B cell (primary cell): ENCODE measurements at regions not wholly inside any gene's neighbourhood (a gene's known extent, or its start where the extent isn't known, plus 50 kb on each side); places are given as distances from the start of the nearest gene placed in this dataset.
"Not testable (repeated sequence)": the region's sequence is repeated elsewhere in the genome, so short reads cannot be mapped to it uniquely, and the experiment has no call there.

ENCODE experiments used
- ATAC-seq: fragments of 200-7000 bp; cut with Tn5 transposase; one replicate; pipeline ENCODE4 v1.10.0; 2021; ENCODE audit warnings: low read depth, mild to moderate bottlenecking, moderate number of reproducible peaks, moderate library complexity
- CTCF ChIA-PET: fragments of 350-600 bp; sonication (Branson Sonifier 250); formaldehyde crosslinking; loops from one replicate; lab custom pipeline; 2021; ENCODE audit warnings: antibody characterized with exemption, inconsistent platforms; lab: Charles Lee
- POLR2A ChIA-PET: fragments of 350-600 bp; sonication (Branson Sonifier 250); formaldehyde crosslinking; loops from one replicate; lab custom pipeline; 2021; ENCODE audit warnings: antibody characterized with exemption; lab: Charles Lee
- DNase-seq: peaks from one replicate; pipeline ENCODE4 v3.0.0; 2013
- H2AFZ ChIP-seq: 2 replicates; pipeline ENCODE4 v1.6.1; 2012; ENCODE audit warnings: mild to moderate bottlenecking, low read depth, low read length; ENCODE audit not compliant: insufficient read depth, poor library complexity, severe bottlenecking
- H3K27ac ChIP-seq, 2 donors: 1 replicate in 1 of 2; 2 replicates in 1 of 2; pipeline ENCODE4 v1.5.1; 2012 to 2013; ENCODE audit warnings: low read length in 2 of 2, mild to moderate bottlenecking in 2 of 2, moderate library complexity in 1 of 2
- H3K27me3 ChIP-seq, 4 experiments: fragments of 200-600 bp in 1 of 4; sonication (generic) in 1 of 4; replicated peaks in 1 of 4; 1 replicate in 2 of 4; 2 replicates in 2 of 4; pipeline versions ENCODE4 v1.6.1 to v1.7.0; 2013 to 2016; ENCODE audit warnings: low read length in 3 of 4, mild to moderate bottlenecking in 2 of 4, mixed read lengths in 1 of 4, moderate library complexity in 1 of 4; ENCODE audit not compliant: insufficient read depth in 4 of 4, control insufficient read depth in 3 of 4; ENCODE audit errors: control extremely low read depth in 1 of 4
- H3K36me3 ChIP-seq, 2 experiments: replicated peaks in 1 of 2; 1 replicate in 1 of 2; 2 replicates in 1 of 2; pipeline versions ENCODE4 v1.6.1 to v1.7.1; 2013; ENCODE audit warnings: low read length in 1 of 2; ENCODE audit not compliant: insufficient read depth in 2 of 2, control insufficient read depth in 1 of 2; ENCODE audit errors: control extremely low read depth in 1 of 2, extremely low read depth in 1 of 2
- H3K4me1 ChIP-seq, 2 donors: fragments of 200-600 bp in 1 of 2; sonication (generic) in 1 of 2; 1 replicate in 1 of 2; 2 replicates in 1 of 2; pipeline versions ENCODE4 v1.5.1 to v1.6.1; 2013 to 2017; ENCODE audit warnings: low read length in 2 of 2; ENCODE audit not compliant: control insufficient read depth in 2 of 2, insufficient read depth in 2 of 2
- H3K4me2 ChIP-seq: replicated peaks from 2 replicates; pipeline ENCODE3; 2012; ENCODE audit warnings: mild to moderate bottlenecking, low read depth, low read length; ENCODE audit not compliant: poor library complexity, severe bottlenecking
- H3K4me3 ChIP-seq, 5 experiments: fragments of 200-600 bp in 1 of 5; sonication (generic) in 1 of 5; 1 replicate in 3 of 5; 2 replicates in 2 of 5; pipeline versions ENCODE4 v1.5.1 to v1.7.0; 2011 to 2016; ENCODE audit warnings: low read length in 4 of 5, mild to moderate bottlenecking in 4 of 5, low read depth in 2 of 5, control low read depth in 1 of 5, moderate library complexity in 1 of 5; ENCODE audit not compliant: insufficient read depth in 1 of 5; ENCODE audit errors: control extremely low read depth in 1 of 5, extremely low read depth in 1 of 5
- H3K79me2 ChIP-seq: fragments of 200-600 bp; sonication (generic); one replicate; pipeline ENCODE4 v1.6.0; 2016; ENCODE audit warnings: low read length; ENCODE audit not compliant: control insufficient read depth, insufficient read depth
- H3K9ac ChIP-seq: fragments of 200-600 bp; sonication (generic); 2 replicates; pipeline ENCODE4 v1.6.1; 2017; ENCODE audit warnings: mild to moderate bottlenecking, low read length, moderate library complexity
- H3K9me3 ChIP-seq, 3 donors: one replicate each; pipeline versions ENCODE4 v1.6.1 to v1.7.1; 2013; ENCODE audit warnings: low read length in 2 of 3; ENCODE audit not compliant: control insufficient read depth in 2 of 3, insufficient read depth in 1 of 3; ENCODE audit errors: control extremely low read depth in 1 of 3
- H4K20me1 ChIP-seq: 2 replicates; pipeline ENCODE4 v1.6.0; 2012; ENCODE audit warnings: mild to moderate bottlenecking, low read length; ENCODE audit not compliant: insufficient read depth, control insufficient read depth, poor library complexity, severe bottlenecking
- H3K27ac Mint-ChIP-seq: one replicate; pipeline ENCODE4 v1.8.0; 2021; ENCODE audit warnings: mixed read lengths
- H3K27me3 Mint-ChIP-seq: one replicate; pipeline ENCODE4 v1.8.0; 2021; ENCODE audit warnings: mixed read lengths
- H3K4me1 Mint-ChIP-seq: one replicate; pipeline ENCODE4 v1.8.0; 2021; ENCODE audit warnings: mixed read lengths
- H3K4me3 Mint-ChIP-seq: one replicate; pipeline ENCODE4 v1.8.0; 2021; ENCODE audit warnings: mixed read lengths
- H3K9me3 Mint-ChIP-seq: one replicate; pipeline ENCODE4 v1.8.0; 2022; ENCODE audit warnings: mixed read lengths; ENCODE audit not compliant: insufficient read depth
- CTCF ChIP-seq: fragments of 200-600 bp; IDR thresholded peaks from one replicate; pipeline ENCODE4 v1.8.0; 2022; ENCODE audit warnings: antibody characterized with exemption, mild to moderate bottlenecking
- EZH2 ChIP-seq: IDR thresholded peaks from 2 replicates; pipeline ENCODE4 v1.6.1; 2012; ENCODE audit warnings: borderline replicate concordance, low read depth, mild to moderate bottlenecking, moderate library complexity, low read length; ENCODE audit not compliant: insufficient read depth, poor library complexity, severe bottlenecking
- WGBS: methylation state at CpG from one replicate; pipeline ENCODE4 v1.1.5; 2013; ENCODE audit warnings: missing lambda C conversion rate; ENCODE audit not compliant: insufficient coverage; 5-methylcytosine and 5-hydroxymethylcytosine counted together
- intact Hi-C: fragments of 100-400 bp; cut with micrococcal nuclease; formaldehyde crosslinking; loops from one replicate; pipeline ENCODE4 v1.10.0; 2022

- H3K27me3 ChIP-seq, H3K27ac ChIP-seq, CTCF ChIA-PET, ATAC-seq, intact Hi-C loops, H3K9me3 ChIP-seq, H3K79me2 ChIP-seq, H2AFZ ChIP-seq, H3K4me2 ChIP-seq, DNase-seq, H3K27ac Mint-ChIP-seq, H3K36me3 ChIP-seq, H3K9ac ChIP-seq, H3K4me3 Mint-ChIP-seq, H3K4me1 ChIP-seq, H3K4me1 Mint-ChIP-seq, H3K4me3 ChIP-seq, H4K20me1 ChIP-seq, POLR2A ChIA-PET, H3K9me3 Mint-ChIP-seq: not testable (repeated sequence)
- WGBS, result no CpG with 5 or more reads among the region's 4 CpGs
- H3K27me3 Mint-ChIP-seq, result peaks cover 29% of the 10 kb centered on the region
Observed at GRCh38 chr14:71810800-71811199, 121.4 kb upstream of the RGS6 start.

DNA sequence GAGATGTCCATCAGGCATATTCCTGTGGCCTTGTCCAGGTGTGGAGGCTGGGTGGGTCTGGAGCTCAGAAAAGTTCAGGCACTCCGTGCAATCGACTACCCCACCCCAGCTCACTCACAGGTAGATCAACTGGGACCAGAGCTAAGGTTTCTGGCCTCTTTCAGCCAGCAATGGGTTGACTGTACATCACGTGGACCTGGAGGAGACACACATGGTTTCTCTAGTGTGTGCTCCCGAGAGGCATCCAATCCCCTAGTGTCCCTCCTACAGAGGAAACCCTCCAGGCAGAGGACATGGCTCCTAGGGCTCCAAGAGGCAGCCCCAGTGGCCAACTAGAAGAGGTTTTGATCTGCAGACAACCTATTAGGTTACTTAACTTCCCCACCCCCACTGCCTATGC lies 119.5 kb upstream of the RGS6 start:
- Mint-ChIP-seq H3K9me3 (no peaks in the 10 kb centered on the region), H3K4me1 (no peaks in the 10 kb centered on the region), H3K4me3 (no peak overlapping the region), H3K27ac (no peak overlapping the region), H3K27me3 (peaks cover 27% of the 10 kb centered on the region)
- Histone ChIP-seq H3K4me2 (no peak overlapping the region), H3K9ac (no peak overlapping the region), H3K79me2 (no peaks in the 10 kb centered on the region), H3K36me3 (no peaks in the 10 kb centered on the region), H3K27me3 (no peaks in the 10 kb centered on the region), H2AFZ (no peak overlapping the region), H3K4me3 (no peak overlapping the region), H3K27ac (no peak overlapping the region), H4K20me1 (no peaks in the 10 kb centered on the region), H3K4me1 (no peaks in the 10 kb centered on the region), H3K9me3 (no peaks in the 10 kb centered on the region)
- CTCF ChIA-PET, result no interaction called here
- WGBS, result 67% methylated on average over 4 of the region's 4 CpGs
- DNase-seq (no peak), ATAC-seq (no peak)
- intact Hi-C loops, result no loop called here
- TF ChIP-seq CTCF, result no peak
- TF ChIP-seq EZH2, result no peak
- POLR2A ChIA-PET, result no interaction called here
